ENCODE measurements at regions not wholly inside any gene's neighbourhood (a gene's known extent, or its start where the extent isn't known, plus 50 kb on each side); places are given as distances from the start of the nearest gene placed in this dataset.

- TF ChIP-seq CHD7 (IDR thresholded peaks at IDR 0.05; ENCODE audit: insufficient replicate concordance, low read length): no peak
- TF ChIP-seq SRF (IDR thresholded peaks at IDR 0.05; ENCODE audit: low read depth, low read length): no peak
- TF ChIP-seq MAFK (IDR thresholded peaks at IDR 0.05; ENCODE audit: low read depth, low read length): no peak
Measured at GRCh38 chr1:222370913-222371675, 176.8 kb downstream of the HHIPL2 start (continued).

All from H1 (cell line).